OCI-LY1 (cell line): ENCODE measurements at regions not wholly inside any gene's neighbourhood (a gene's known extent, or its start where the extent isn't known, plus 50 kb on each side); places are given as distances from the start of the nearest gene placed in this dataset.

Experiments
- H2AFZ ChIP-seq: fragments of 200-600 bp; sonication (generic), shearing (Covaris generic); 2 replicates; pipeline ENCODE4 v1.6.0; 2014; ENCODE audit warnings: antibody characterized with exemption, mild to moderate bottlenecking, low read length
- H3F3A ChIP-seq: fragments of 200-600 bp; sonication (generic), shearing (Covaris generic); 2 replicates; pipeline ENCODE4 v1.6.0; 2014; ENCODE audit warnings: mild to moderate bottlenecking, antibody characterized with exemption, low read length, moderate library complexity; ENCODE audit not compliant: insufficient read depth
- H3K27ac ChIP-seq: fragments of 200-600 bp; sonication (generic); 2 replicates; pipeline ENCODE4 v1.5.1; 2014; ENCODE audit warnings: low read length, mixed run types, mild to moderate bottlenecking, low read depth; ENCODE audit not compliant: poor library complexity, severe bottlenecking
- H3K27me3 ChIP-seq: fragments of 200-600 bp; sonication (generic); 2 replicates; pipeline ENCODE4 v1.6.0; 2014; ENCODE audit warnings: antibody characterized with exemption, mild to moderate bottlenecking, low read length, moderate library complexity; ENCODE audit not compliant: insufficient read depth
- H3K36me3 ChIP-seq: fragments of 200-600 bp; sonication (generic); 2 replicates; pipeline ENCODE4 v1.6.1; 2014; ENCODE audit warnings: mild to moderate bottlenecking, antibody characterized with exemption, low read length, moderate library complexity, mixed read lengths; ENCODE audit not compliant: insufficient read depth
- H3K4me1 ChIP-seq: fragments of 200-600 bp; sonication (generic); 2 replicates; pipeline ENCODE4 v1.5.1; 2014; ENCODE audit warnings: mild to moderate bottlenecking, low read length, moderate library complexity; ENCODE audit not compliant: insufficient read depth, severe bottlenecking
- H3K4me2 ChIP-seq: fragments of 200-600 bp; sonication (generic), shearing (Covaris generic); 2 replicates; pipeline ENCODE4 v1.6.1; 2014; ENCODE audit warnings: low read length
- H3K4me3 ChIP-seq: fragments of 200-600 bp; sonication (generic); 2 replicates; pipeline ENCODE4 v1.5.1; 2014; ENCODE audit warnings: low read length, low read depth, mild to moderate bottlenecking, mixed read lengths; ENCODE audit not compliant: poor library complexity, severe bottlenecking
- H3K79me2 ChIP-seq: fragments of 200-600 bp; shearing (Covaris generic); 2 replicates; pipeline ENCODE4 v1.6.1; 2016; ENCODE audit warnings: mixed run types, low read length, mixed read lengths; ENCODE audit not compliant: insufficient read depth
- H3K9ac ChIP-seq: fragments of 200-600 bp; sonication (generic), shearing (Covaris generic); 2 replicates; pipeline ENCODE4 v1.6.1; 2014; ENCODE audit warnings: mild to moderate bottlenecking, low read length, mixed read lengths
- H3K9me2 ChIP-seq: fragments of 200-600 bp; sonication (generic), shearing (Covaris generic); 2 replicates; pipeline ENCODE4 v1.6.1; 2014; ENCODE audit warnings: low read depth, mild to moderate bottlenecking, low read length, mixed read lengths
- H3K9me3 ChIP-seq: fragments of 200-600 bp; shearing (Covaris generic); 2 replicates; pipeline ENCODE4 v1.6.1; 2014; ENCODE audit warnings: low read length, mixed read lengths
- H4K20me1 ChIP-seq: fragments of 200-600 bp; sonication (generic), shearing (Covaris generic); 2 replicates; pipeline ENCODE4 v1.6.0; 2016; ENCODE audit warnings: mild to moderate bottlenecking, low read length; ENCODE audit not compliant: insufficient read depth
- CTCF ChIP-seq: fragments of 200-600 bp; sonication (generic), shearing (Covaris generic); IDR thresholded peaks from 2 replicates; pipeline ENCODE4 v1.5.1; 2017; ENCODE audit warnings: mild to moderate bottlenecking, antibody characterized with exemption, low read length, moderate library complexity, mixed read lengths
- EZH2 ChIP-seq: fragments of 200-600 bp; sonication (generic), shearing (Covaris generic); IDR thresholded peaks from 2 replicates; pipeline ENCODE4 v1.8.0; 2017; ENCODE audit warnings: borderline replicate concordance, mixed run types, mild to moderate bottlenecking, antibody characterized with exemption, low read length, moderate library complexity, mixed read lengths

- H4K20me1 ChIP-seq, result no peaks in the 10 kb centered on the region
- no peaks in the 10 kb centered on the region for H3K9me2 ChIP-seq
- H3K27me3 ChIP-seq, result no peaks in the 10 kb centered on the region; the same call in 1 of the 2 replicates
- H3K79me2 ChIP-seq, result no peaks in the 10 kb centered on the region
- H3K4me3 ChIP-seq, result no peak overlapping the region
- H3K9ac ChIP-seq, result no peak overlapping the region
- TF ChIP-seq CTCF, result peak; percentile 96
- no peak for TF ChIP-seq EZH2
- H3F3A ChIP-seq, result no peaks in the 10 kb centered on the region
- no peak overlapping the region for H3K27ac ChIP-seq
- no peaks in the 10 kb centered on the region for H3K4me1 ChIP-seq
- peaks cover 12% of the 10 kb centered on the region for H3K9me3 ChIP-seq
- no peak overlapping the region for H2AFZ ChIP-seq
- H3K36me3 ChIP-seq, result no peaks in the 10 kb centered on the region
- H3K4me2 ChIP-seq, result no peak overlapping the region
Observed at GRCh38 chr7:106166651-106167342, 54.7 kb upstream of the SYPL1 start.

GRCh38 chr7:106165337-106165736, 53.2 kb upstream of the SYPL1 start:
- Histone ChIP-seq H3K4me2 (no peak overlapping the region), H3K79me2 (no peaks in the 10 kb centered on the region)
- TF ChIP-seq EZH2, result no peak
- no peak for TF ChIP-seq CTCF

GRCh38 chr7:106163257-106163656, 51.1 kb upstream of the SYPL1 start:
- Histone ChIP-seq H3K27ac (no peak overlapping the region), H3K27me3 (peaks cover 4% of the 10 kb centered on the region; the same call in 1 of the 2 replicates), H3K9me3 (peaks cover 18% of the 10 kb centered on the region), H3K4me1 (no peaks in the 10 kb centered on the region), H3K4me3 (no peak overlapping the region), H3F3A (no peaks in the 10 kb centered on the region), H3K9me2 (no peaks in the 10 kb centered on the region), H3K9ac (no peak overlapping the region), H4K20me1 (no peaks in the 10 kb centered on the region), H3K79me2 (no peaks in the 10 kb centered on the region), H2AFZ (no peak overlapping the region), H3K36me3 (no peaks in the 10 kb centered on the region), H3K4me2 (no peak overlapping the region)
- TF ChIP-seq EZH2 (no peak), CTCF (no peak)

More at GRCh38 chr7:106165337-106165736, 53.2 kb upstream of the SYPL1 start:
- Histone ChIP-seq H2AFZ (no peak overlapping the region), H3K9me3 (peaks cover 15% of the 10 kb centered on the region), H4K20me1 (no peaks in the 10 kb centered on the region), H3K9ac (no peak overlapping the region), H3K36me3 (no peaks in the 10 kb centered on the region), H3F3A (no peaks in the 10 kb centered on the region), H3K4me3 (no peak overlapping the region), H3K9me2 (no peaks in the 10 kb centered on the region), H3K27ac (no peak overlapping the region), H3K4me1 (no peaks in the 10 kb centered on the region), H3K27me3 (peaks cover under 1% of the 10 kb centered on the region; the same call in 1 of the 2 replicates)
